Gastrocnemius medialis (tissue), 4 donors: ENCODE measurements at regions not wholly inside any gene's neighbourhood (a gene's known extent, or its start where the extent isn't known, plus 50 kb on each side); places are given as distances from the start of the nearest gene placed in this dataset.
"Not testable (repeated sequence)": the region's sequence is repeated elsewhere in the genome, so short reads cannot be mapped to it uniquely, and the experiment has no call there.

Experiments
- ATAC-seq, 2 donors: fragments of 150-250 bp; one replicate each; pipeline ENCODE4 v1.9.1; 2016
- DNase-seq, 2 donors: peaks; one replicate each; pipeline ENCODE4 v3.0.0-alpha.2; 2019
- H3K27ac ChIP-seq, 4 donors: fragments of 200-600 bp; sonication (generic); 1 replicate in 1 of 4; 2 replicates in 3 of 4; pipeline ENCODE4 v1.5.1; 2016 to 2018; ENCODE audit warnings: mild to moderate bottlenecking in 2 of 4, moderate library complexity in 1 of 4
- H3K27me3 ChIP-seq, 3 donors: fragments of 200-600 bp; sonication (generic) in 2 of 3; 1 replicate in 1 of 3; 2 replicates in 2 of 3; pipeline versions ENCODE4 v1.5.1 to v1.6.0; 2016 to 2019; ENCODE audit warnings: mild to moderate bottlenecking in 1 of 3, moderate library complexity in 1 of 3
- H3K36me3 ChIP-seq, 2 donors: fragments of 200-600 bp; sonication (generic) in 1 of 2; one replicate each; pipeline ENCODE4 v1.5.1; 2017 to 2018
- H3K4me1 ChIP-seq, 2 donors: fragments of 200-600 bp; sonication (generic) in 1 of 2; one replicate each; pipeline ENCODE4 v1.5.1; 2016 to 2017; ENCODE audit warnings: mild to moderate bottlenecking in 2 of 2
- H3K4me3 ChIP-seq, 4 donors: fragments of 200-600 bp; sonication (generic) in 3 of 4; 1 replicate in 1 of 4; 2 replicates in 3 of 4; pipeline ENCODE4 v1.5.1; 2016 to 2019; ENCODE audit warnings: mild to moderate bottlenecking in 2 of 4
- H3K9me3 ChIP-seq, 3 donors: fragments of 200-600 bp; sonication (generic) in 2 of 3; 1 replicate in 1 of 3; 2 replicates in 2 of 3; pipeline ENCODE4 v1.5.1; 2016 to 2019
- POLR2A ChIP-seq, 2 donors: fragments of 450-650 bp; IDR thresholded peaks; one replicate each; pipeline ENCODE4 v1.6.1; 2017; ENCODE audit warnings: antibody characterized with exemption in 2 of 2, mild to moderate bottlenecking in 2 of 2, moderate library complexity in 2 of 2
- in situ Hi-C, 4 donors: fragments of 200-750 bp; cut with MboI; loops; one replicate each; pipeline versions ENCODE4 v1.15.0 to v1.8.0; 2017; ENCODE audit warnings: low sequenced_read_pairs in 4 of 4
- intact Hi-C: fragments of 100-400 bp; cut with DNase I; formaldehyde crosslinking; loops from one replicate; pipeline ENCODE4 v1.15.1; 2023; ENCODE audit warnings: low total_unique reads
- TF ChIP-seq, protein P1 (sequence below), 5 experiments: fragments of 450-650 bp in 3 of 5; fragments of 200-600 bp in 2 of 5; sonication (generic) in 2 of 5; IDR thresholded peaks in 4 of 5; conservative IDR thresholded peaks in 1 of 5; 1 replicate in 4 of 5; 2 replicates in 1 of 5; pipeline ENCODE4 v1.5.1; 2016 to 2019; ENCODE audit warnings: antibody characterized with exemption in 5 of 5, mild to moderate bottlenecking in 3 of 5, moderate library complexity in 3 of 5

GRCh38 chrX:78822157-78822690 lies 74.7 kb downstream of the LPAR4 start:
- intact Hi-C loops (no loop called here), in situ Hi-C loops (no loop called here)
- TF ChIP-seq POLR2A (IDR thresholded peaks at IDR 0.05), result no peak
- TF ChIP-seq, protein P1, sequence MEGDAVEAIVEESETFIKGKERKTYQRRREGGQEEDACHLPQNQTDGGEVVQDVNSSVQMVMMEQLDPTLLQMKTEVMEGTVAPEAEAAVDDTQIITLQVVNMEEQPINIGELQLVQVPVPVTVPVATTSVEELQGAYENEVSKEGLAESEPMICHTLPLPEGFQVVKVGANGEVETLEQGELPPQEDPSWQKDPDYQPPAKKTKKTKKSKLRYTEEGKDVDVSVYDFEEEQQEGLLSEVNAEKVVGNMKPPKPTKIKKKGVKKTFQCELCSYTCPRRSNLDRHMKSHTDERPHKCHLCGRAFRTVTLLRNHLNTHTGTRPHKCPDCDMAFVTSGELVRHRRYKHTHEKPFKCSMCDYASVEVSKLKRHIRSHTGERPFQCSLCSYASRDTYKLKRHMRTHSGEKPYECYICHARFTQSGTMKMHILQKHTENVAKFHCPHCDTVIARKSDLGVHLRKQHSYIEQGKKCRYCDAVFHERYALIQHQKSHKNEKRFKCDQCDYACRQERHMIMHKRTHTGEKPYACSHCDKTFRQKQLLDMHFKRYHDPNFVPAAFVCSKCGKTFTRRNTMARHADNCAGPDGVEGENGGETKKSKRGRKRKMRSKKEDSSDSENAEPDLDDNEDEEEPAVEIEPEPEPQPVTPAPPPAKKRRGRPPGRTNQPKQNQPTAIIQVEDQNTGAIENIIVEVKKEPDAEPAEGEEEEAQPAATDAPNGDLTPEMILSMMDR (IDR thresholded peaks at IDR 0.05 in 4 of 5, conservative IDR thresholded peaks at IDR 0.05 in 1 of 5), result no peak
- Histone ChIP-seq H3K27ac (no peak overlapping the region), H3K4me3 (no peak overlapping the region), H3K36me3 (no peaks in the 10 kb centered on the region), H3K4me1 (no peaks in the 10 kb centered on the region), H3K27me3 (no peaks in the 10 kb centered on the region), H3K9me3 (no peaks in the 10 kb centered on the region)
- no peak for DNase-seq
- no peak for ATAC-seq

- in situ Hi-C loops, result no loop called here
These were observed 84.0 kb downstream of the LPAR4 start for GRCh38 chrX:78831523-78831922.

DNA sequence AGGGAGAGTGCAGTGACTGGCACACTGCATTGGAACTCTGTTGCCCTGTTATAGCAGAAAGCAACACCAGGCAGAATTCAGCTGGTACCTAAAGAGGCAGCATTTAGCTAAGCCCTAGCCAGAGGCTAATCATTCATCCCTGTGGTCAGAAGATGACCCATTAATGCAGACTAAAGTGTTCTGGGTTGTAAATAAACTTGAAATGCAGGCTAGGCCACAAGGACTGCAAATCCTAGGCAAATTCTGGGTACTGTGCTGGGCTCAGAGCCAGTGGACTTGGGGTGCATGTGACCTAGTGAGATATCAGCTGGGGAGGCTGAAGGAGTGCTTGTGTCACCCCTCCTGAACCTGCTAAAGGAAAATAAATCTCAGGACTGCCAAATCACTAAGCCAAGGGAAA lies 91.2 kb downstream of the LPAR4 start:
- intact Hi-C loops (no loop called here), in situ Hi-C loops (no loop called here)
- H3K36me3 ChIP-seq, result no peaks in the 10 kb centered on the region

More at GRCh38 chrX:78831523-78831922, 84.0 kb downstream of the LPAR4 start:
- H3K4me3 ChIP-seq, result no peak overlapping the region
- TF ChIP-seq POLR2A (IDR thresholded peaks at IDR 0.05), result no peak
- TF ChIP-seq, protein P1 (IDR thresholded peaks at IDR 0.05 in 4 of 5, conservative IDR thresholded peaks at IDR 0.05 in 1 of 5), result no peak
- ATAC-seq, result no peak
- intact Hi-C loops, result no loop called here
- no peaks in the 10 kb centered on the region for H3K4me1 ChIP-seq
- no peaks in the 10 kb centered on the region for H3K36me3 ChIP-seq
- H3K27ac ChIP-seq, result no peak overlapping the region
- H3K9me3 ChIP-seq, result no peaks in the 10 kb centered on the region
- DNase-seq, result no peak
- no peaks in the 10 kb centered on the region for H3K27me3 ChIP-seq

DNA sequence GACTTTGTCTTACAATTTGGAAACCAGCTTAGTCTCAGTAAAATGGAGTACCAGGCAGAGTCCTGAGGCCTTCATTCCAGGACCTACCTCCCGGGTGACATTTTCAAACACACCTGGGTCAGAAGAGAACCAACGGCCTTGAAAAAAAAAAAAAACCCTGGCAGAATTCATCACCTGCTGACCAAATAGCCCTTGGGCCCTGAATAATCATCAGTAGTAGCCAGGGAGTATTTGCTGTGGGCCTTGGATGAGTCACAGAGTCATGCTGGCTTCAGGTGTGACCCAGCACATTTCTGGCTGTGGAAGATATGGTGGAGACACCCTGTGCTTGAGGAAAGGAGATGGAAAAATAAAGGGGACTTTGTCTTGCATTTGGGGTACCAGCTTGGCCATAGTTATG lies 92.2 kb downstream of the LPAR4 start:
- DNase-seq (no peak), ATAC-seq (no peak)
- Histone ChIP-seq H3K4me3 (no peak overlapping the region), H3K4me1 (no peaks in the 10 kb centered on the region), H3K27me3 (no peaks in the 10 kb centered on the region), H3K36me3 (no peaks in the 10 kb centered on the region), H3K27ac (no peak overlapping the region), H3K9me3 (no peaks in the 10 kb centered on the region)
- intact Hi-C loops (no loop called here), in situ Hi-C loops (no loop called here)
- TF ChIP-seq, protein P1 (IDR thresholded peaks at IDR 0.05 in 4 of 5, conservative IDR thresholded peaks at IDR 0.05 in 1 of 5), result no peak
- TF ChIP-seq POLR2A (IDR thresholded peaks at IDR 0.05), result no peak

More for the DNA sequence above, 91.2 kb downstream of the LPAR4 start:
- Histone ChIP-seq H3K4me3 (no peak overlapping the region), H3K27me3 (no peaks in the 10 kb centered on the region), H3K4me1 (no peaks in the 10 kb centered on the region), H3K27ac (no peak overlapping the region), H3K9me3 (no peaks in the 10 kb centered on the region)
- DNase-seq (no peak), ATAC-seq (no peak)
- no peak for TF ChIP-seq POLR2A (IDR thresholded peaks at IDR 0.05)
- TF ChIP-seq, protein P1 (IDR thresholded peaks at IDR 0.05 in 4 of 5, conservative IDR thresholded peaks at IDR 0.05 in 1 of 5), result no peak

- ATAC-seq, DNase-seq, H3K4me3 ChIP-seq, H3K4me1 ChIP-seq, H3K36me3 ChIP-seq, H3K27me3 ChIP-seq, H3K27ac ChIP-seq, in situ Hi-C loops, H3K9me3 ChIP-seq, intact Hi-C loops: not testable (repeated sequence)
These were observed 96.7 kb downstream of the LPAR4 start for GRCh38 chrX:78844218-78844617.

GRCh38 chrX:78881248-78881647 lies 63.9 kb upstream of the P2RY10 start:
- in situ Hi-C loops, H3K27ac ChIP-seq, H3K4me3 ChIP-seq, ATAC-seq, H3K27me3 ChIP-seq, H3K36me3 ChIP-seq, H3K4me1 ChIP-seq, DNase-seq, intact Hi-C loops, H3K9me3 ChIP-seq: not testable (repeated sequence)
